DMS79 treated with DMSO at 0.1 percent for 48 hours (cell line): ENCODE measurements at regions not wholly inside any gene's neighbourhood (a gene's known extent, or its start where the extent isn't known, plus 50 kb on each side); places are given as distances from the start of the nearest gene placed in this dataset.

Source experiments
- DNase-seq: peaks from one replicate; lab custom pipeline; 2025; lab: John Stamatoyannopoulos, UW

DNA sequence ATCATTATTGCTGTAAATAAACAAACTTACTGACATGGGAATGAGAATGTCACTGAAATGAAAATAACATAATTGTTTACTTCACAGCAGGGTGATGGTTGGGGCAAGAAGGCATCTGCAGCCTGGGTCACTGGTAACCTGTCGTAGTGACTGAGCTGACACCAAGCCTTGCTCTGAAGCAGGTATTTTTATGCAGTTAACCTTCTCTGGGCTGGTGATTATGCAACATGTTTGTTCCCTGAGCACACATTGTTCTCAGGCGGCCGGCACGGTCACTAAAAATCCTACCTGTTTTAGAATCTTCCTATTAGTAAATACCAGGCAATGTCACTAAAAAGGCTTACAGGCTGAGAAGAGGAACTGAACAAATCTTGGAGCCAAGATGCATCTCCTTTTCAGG lies 157.7 kb upstream of the NR3C1 start:
- DNase-seq, result no peak

DNA sequence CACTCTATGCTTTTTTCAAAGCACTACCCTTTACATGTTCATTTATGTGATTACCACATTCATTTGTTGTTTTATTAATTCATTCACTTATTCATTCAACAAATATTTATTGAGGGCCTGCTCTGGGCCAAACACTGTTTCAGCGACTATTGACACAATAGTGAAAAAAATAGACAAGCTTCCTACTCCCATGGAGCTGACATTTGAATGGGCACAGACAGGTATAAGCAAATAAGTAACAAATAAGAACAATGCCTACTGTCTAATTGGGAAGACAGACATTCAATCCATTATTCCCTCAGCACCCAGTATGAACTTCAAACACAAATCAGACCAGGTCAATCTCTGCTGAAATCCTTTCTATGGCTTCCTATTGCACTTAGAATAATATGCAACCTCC lies 156.9 kb upstream of the NR3C1 start:
- DNase-seq, result no peak

DNA sequence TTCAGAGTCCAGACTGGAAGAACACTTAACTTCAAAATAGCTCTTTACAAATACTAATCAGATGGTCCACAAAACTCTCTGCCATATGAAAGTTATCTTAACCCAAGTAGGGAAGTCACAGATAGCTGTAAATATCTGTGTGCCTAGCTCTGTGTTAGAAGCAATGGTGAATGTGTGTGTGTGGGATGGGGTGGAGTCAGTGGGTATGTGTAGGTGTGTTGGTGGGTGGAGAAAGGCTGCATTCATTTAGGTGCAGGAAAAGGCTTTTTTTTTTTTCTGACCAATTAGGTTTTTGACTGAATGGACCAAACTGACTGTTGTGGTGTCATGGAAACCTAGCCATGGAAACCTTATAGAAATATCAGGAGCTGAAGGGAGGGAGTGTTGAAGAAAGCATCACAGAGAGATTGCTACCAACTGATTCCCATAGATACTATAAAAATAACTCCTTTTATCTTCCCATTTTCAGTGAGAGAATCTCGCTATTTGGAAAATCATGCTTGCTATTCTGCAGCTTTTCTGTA lies 156.2 kb upstream of the NR3C1 start:
- DNase-seq, result no peak

DNA sequence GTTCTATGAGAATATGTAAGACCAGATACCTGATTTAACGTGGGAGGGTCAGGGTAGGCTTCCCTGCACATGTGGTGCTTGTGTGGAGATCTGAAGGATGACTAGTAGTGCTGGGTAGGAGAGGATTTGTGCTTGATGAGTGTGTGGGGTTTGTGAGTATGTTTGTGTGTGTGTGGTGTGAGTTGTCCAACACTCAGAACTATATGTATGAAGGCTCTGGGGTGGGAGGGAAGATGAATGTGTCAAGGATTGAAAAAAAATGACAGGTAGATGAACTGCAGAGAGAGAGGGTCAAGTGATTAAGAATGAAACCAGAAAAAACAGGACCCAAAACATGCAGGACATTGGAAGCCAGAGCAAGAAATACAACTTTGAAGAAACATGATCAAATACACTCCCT lies 154.6 kb upstream of the NR3C1 start:
- DNase-seq, result no peak

DNA sequence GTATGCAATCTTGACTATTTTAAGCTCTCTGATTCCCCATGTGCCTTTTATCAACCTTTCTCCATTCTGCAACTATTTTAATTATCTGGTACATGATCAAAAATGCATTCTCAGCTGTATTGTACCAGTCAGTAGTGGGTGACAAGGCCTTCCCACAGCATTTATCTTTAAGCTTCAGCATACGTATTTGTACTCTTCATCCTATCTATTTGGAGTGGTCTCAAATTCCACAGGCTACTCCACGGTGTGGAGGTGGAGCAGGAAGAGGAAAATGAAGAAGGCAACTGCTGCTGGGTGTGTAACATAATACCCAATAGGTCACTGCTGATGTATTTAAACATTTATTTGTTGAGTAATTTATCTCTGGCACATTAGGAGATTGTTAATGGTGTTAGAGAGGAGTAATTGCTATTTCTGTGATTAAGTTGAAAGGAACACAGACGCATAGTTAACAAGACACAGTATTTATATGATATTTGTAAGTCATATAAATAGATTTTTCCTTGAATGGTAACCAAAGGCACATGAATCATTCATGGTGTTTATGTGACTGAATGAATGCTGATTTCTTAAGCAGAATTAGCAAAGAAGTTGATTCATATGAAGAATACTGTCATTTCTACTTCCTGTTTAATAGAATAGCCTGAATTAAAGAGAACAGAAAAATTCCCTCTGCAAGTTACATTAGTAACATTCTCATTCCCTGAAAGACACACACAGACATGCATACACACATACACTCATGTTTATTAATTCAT lies 153.8 kb upstream of the NR3C1 start:
- no peak for DNase-seq

DNA sequence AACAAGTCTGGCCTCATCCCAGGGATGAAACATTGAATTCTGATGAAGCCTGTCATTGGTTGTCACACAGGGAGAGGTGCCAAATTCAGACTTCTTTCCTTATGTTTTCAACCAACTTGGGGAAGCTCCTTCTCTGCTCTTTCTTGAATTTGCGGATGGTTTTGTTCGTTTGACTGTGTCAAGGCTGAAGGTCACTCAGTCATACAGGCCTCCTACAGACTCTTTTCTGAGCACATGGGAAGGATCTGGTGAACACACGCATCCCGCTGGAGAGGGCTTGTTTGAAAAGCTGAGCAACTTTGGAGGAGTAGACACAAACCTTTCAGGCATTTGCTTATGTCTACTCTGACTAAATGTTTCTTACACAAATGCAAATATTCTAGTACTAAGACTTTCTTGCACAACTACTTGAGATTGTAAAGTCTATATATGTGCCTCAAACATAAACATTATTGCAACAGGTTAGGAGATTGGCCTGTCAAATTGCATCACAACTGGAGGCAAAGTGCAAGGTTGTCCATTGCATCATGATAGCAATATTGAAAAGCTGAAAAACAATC lies 151.5 kb upstream of the NR3C1 start:
- DNase-seq, result no peak

DNA sequence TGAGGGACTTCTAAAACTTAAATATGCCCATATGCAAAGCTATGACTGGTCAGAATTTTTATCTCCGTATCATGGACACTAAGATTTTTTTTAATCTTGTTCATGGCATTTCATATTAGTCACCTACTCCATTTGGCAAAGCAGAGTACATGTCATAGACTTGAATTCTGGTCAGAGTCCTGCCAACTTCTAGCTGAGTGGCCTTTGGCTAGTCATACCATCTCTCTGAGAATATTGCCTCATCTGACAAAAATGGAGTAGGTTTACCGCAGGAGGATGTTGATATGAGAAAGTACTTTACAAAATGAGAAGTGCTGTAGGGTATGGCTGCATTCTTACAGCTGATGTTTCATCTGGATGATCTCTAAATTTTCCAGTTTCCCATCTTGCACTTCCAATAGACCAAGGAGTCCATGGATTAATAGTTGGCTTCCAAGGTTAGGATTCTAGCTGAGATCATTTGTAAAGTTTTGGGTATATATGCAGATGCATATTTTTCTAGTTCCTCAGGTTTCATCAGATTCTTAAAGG lies 150.8 kb upstream of the NR3C1 start:
- DNase-seq, result no peak

DNA sequence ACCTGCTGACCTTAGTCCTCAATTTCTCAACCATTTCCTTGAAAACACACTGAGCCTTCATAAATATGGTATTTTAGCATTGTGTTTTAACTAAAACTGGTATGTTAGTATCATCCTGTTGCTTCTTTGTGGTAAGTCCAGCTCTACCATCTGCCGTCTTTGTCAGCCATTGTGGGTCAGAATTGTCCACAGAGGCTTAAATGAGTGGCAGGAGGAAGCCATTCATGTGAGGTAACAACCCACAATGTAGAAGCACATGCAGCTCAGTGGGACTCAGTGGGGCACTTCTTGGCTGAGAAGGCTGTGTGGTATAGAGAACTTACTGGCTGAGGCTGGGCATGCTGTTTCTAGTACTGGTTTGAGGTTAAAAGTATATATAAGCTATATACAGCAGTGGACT lies 149.2 kb upstream of the NR3C1 start:
- no peak for DNase-seq

DNA sequence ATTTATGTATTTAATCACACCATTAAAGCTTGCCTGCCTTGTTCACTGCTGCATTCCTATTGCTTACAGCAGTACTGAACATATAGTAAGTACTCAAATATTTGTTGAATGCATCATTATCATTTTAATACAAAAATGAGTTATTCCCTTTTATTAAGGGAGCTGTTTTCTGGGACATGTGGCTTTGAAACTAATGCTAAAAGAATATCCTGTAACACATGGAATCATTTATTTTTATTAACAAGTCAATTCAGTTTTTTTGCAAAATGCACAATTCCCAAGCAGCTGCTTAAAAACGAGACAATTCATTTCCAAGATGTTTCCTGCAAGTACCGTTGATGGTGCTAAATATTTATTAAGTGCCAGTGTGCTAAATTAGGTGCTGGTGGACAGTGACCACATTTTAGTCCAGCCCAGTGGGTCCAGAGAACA lies 148.3 kb upstream of the NR3C1 start:
- no peak for DNase-seq

DNA sequence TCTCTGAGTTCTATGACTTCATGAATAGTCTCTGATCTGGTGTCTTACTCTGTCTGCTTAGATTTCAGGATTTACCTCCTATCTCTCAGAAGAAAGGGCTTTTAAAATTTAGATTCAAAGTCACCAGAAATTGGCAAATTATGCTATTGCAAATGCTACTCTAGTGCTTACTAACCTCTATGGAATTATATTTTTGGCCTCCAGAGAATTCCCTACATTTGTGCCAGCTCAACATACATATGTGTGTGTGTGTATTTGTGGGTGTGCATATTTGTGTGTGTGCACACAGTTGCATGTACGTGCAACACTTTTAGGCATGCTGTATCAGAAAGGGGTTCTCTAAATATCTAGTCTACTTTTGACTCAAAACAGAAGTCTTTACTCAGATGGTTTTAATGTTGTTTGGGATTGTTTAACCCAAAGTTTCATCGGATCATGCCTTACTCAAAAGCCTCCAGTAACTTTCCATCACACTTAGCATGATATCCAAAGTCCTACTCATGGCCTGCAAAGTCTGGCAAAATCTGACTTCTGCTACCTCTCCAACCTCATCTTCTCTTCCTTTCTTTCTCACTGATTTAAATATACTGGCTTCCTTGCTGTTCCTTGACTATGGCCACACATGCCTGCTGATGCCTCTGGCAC lies 147.6 kb upstream of the NR3C1 start:
- DNase-seq, result no peak

DNA sequence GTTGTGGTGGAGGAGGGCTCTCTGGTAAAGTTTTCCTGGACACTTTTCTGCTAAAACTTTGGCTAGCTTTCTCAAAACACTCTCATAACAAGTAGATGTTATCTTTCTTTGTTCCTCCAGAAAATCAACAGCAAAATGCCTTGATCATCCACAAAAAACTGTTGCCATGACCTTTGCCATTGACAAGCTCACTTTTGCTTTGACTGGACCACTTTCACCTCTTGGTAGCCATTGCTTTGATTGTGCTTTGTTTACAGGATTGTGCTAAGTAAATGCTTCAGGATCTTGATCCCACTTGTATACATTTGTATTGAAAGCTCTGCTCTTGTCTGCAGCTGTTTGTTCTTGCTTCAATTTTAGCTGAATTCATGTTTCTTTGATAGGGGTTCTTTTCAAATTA lies 143.9 kb upstream of the NR3C1 start:
- no peak for DNase-seq

DNA sequence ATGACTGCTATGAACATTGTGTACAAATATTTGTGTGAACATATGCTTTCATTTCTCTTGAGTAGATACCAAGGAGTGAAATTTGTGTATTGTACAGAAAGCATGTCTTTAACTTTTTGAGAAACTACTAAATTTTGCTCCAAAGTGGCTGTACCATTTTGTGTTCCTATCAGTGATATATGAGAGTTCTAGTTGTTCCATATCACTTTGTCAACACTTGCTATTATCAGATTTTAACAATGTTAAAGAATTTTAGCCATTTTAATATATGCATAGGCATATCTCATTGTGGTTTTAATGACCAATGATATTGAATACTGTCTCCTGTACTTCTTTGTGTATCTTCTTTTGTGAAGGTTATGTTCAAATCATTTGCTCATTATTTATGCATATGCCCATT lies 142.9 kb upstream of the NR3C1 start:
- DNase-seq, result no peak

DNA sequence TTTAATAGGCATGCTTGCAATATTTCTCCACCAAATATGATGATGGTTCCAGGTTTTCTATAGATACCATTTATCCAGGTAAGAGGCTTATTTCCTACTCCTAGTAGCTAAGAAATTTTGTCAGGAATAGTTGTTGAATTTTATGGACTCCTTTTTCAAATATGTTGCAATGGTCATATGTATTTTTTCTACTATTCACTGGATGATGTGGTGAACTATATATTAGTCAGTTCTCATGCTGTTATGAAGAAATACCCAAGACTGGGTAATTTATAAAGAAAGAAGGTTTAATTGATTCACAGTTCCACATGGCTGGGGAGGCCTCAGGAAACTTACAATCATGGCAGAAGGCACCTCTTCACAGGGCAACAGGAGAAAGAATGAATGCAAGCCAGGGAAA lies 141.1 kb upstream of the NR3C1 start:
- no peak for DNase-seq

DNA sequence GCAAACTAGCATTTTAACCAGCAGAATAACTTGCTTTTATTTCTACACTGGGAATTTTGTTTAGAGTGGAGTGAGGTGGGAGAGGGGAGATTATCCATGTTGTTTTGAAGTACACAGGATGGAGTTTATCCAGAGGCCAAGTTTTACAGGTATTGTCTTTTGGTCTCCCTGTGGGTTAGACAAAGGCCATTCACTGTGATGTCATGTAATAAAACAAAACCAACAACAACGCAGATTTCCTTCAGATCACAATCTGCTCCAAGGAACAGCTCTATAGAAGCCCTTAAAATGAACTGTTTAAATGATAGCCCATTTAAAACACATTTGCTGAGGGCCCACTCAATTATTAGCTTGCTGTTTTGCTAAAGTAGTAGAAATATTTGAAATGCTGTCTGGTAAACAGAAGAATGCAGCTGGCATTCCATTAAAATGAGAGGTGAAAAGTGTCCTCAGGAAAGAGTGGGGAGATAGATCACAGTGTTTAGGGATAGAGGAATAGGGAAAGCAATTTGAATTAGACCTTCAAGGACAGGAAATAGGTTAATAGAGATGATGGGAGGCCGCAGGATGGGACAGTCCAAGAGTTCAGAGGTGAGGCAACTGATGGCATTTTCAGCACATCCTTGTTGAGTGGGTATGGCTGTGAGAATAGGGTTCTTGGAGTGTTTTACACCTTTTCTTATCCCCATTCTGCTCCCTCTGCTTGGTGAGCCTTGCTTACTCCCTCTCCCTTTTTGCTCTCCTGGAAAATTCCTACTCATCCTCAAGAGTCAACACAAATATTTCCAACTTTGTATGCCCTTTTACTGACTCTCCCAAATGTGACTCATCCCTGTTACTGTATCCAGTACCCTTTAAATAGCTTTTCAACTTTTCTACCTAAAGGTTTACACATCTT lies 140.1 kb upstream of the NR3C1 start:
- no peak for DNase-seq

DNA sequence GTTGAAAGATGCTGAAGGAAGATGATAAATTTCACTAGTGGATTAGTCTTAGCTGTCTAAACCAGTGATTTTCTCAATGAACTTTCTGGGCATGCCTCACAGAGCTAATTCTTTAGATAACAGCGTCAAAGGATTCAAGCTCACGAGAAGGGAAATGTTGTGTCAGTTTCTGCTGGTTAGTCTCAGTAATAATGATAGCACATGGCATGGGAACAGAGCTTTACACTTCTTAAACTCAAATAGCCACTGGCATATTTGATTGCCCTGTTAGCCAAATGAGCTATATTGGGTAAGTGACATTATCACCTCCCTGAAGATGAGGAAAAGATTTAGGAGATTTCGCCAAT lies 139.3 kb upstream of the NR3C1 start:
- no peak for DNase-seq

DNA sequence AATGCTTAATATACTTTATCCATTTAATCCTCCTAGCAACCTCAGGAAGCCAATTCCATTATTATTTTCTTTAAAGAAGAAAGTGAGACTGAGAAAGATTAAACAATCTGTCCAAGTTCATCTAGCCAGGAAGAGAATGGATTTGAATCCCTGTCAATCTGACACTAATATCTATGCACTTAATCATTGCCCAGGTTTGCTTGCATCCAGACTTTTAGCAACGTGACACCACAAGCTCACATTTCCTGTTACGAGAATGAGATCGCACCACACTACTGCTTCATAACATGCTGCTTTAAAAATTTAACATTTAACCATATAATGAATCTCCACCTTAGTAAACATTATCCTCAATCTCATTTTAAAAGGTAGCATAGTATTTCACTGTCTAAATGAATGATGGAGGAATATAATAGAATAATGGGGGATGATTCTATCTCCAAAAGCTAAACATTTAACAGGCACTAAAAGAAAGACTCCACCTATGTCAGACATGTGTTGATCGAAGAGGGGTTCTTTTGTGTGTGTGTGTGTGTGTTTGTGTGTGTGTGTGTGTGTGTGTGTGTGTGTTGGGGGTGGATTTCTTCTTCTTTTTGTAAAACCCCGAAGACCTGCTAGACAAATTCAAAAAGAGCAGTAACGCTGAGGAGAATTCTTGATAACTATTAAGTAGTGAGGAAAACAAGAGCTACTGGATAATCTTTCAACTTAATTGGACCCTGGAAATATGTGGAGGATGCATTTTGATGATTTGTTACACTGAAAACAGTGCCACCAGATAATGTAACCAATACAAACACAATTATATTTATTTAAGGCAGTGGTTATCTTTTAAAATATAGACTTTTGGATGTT lies 138.7 kb upstream of the NR3C1 start:
- no peak for DNase-seq

DNA sequence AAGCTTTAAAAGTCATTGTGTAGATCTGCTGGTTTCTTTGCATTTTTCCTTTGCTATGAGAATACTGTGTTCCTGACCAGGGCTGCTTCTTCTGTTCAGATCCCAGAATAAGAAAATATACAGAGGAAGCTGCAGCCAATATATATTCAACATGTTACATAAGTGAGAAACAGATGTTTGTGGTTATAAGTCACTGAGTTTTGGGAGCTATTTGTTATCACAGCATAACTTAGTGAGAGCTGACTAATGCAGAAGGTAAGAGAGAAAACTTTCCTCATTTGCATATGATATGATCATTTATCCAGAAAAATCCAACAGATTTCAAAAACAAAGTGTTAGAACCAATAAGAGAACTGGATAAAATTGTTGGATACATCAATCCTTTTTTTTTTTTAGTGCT lies 136.3 kb upstream of the NR3C1 start:
- DNase-seq, result no peak

DNA sequence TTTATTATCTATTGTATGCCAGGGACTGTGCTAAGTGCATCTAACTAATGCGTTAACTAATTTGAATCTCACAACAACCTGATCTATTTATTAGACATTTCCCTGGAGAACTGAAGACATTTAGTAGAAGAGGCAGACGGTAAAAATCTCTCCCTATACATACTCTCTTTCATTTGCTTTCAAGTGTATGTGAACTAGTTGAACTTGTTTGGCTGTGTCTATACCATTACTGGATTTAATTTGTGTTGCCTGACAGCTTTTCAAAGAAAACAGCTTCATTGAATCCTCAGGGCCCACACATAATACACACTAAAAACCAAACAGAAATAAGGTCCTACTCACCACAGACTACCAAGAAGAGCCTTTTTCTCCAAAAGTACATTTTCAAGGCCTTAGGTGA lies 133.6 kb upstream of the NR3C1 start:
- DNase-seq, result no peak

DNA sequence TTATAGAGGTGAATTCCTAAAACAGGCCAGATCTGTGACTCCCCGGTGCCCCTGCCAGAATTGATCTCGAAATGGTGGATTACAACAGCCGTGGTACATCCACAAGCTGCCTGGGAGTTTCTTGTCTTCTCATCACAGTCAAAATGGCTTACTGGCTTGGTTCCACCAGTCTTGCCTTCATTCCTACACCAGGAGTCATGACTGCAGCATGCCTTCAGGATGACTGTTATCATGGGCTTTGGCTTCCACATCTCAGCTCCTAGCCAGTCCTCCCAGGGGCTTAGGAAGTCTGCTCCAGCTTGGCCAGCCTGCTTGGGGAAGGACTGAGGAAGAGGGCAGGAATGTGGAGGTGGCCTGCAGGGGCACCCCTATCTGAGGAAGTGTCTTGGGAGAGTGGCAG lies 132.9 kb upstream of the NR3C1 start:
- no peak for DNase-seq

DNA sequence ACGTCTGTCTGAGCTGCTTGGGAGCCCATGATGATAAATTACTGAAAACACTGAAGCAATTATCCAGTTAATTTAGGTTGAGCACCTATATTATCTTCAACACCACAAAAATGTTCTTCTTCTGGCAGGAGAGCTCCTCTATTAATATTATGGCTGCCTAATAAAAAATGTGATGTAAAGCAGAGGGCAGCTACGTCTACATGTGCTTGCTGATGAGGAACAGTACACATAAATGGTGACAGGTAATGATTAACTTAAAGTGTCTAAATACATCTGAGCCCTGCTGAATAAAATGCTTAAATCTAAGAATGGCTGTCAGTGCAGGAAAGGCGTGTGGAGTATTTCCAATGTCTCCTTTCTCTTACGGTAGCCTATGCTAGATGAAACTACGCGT lies 131.3 kb upstream of the NR3C1 start:
- DNase-seq, result no peak
